ENCODE measurements at regions not wholly inside any gene's neighbourhood (a gene's known extent, or its start where the extent isn't known, plus 50 kb on each side); places are given as distances from the start of the nearest gene placed in this dataset.
"Not testable (repeated sequence)": the region's sequence is repeated elsewhere in the genome, so short reads cannot be mapped to it uniquely, and the experiment has no call there.

DNA sequence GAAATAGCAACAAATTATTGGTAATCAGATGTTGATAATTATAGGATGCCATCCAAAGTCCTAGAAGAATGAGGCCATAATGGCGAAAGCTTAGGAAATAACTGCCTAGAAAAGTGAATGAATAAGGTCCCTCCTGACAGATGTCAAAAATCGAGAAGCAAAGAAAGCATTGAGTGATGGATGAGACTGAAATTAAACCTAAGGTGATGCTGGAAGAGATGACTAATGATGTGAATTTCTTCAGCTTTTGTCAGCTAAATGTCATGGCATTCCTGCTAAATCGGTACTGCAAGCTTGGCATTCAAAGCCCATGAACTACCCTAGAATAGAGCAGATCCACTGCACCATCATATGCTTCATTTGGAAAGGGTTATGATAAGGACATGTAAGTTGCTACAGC lies 74.8 kb upstream of the RGPD4 start:
- no peak overlapping the region for H2AFZ ChIP-seq (ENCODE audit: low read depth, low read length)
- no peak for TF ChIP-seq EZH2 (IDR thresholded peaks at IDR 0.05; ENCODE audit: borderline replicate concordance, low read depth, low read length, severe bottlenecking)
- TF ChIP-seq, protein P1, sequence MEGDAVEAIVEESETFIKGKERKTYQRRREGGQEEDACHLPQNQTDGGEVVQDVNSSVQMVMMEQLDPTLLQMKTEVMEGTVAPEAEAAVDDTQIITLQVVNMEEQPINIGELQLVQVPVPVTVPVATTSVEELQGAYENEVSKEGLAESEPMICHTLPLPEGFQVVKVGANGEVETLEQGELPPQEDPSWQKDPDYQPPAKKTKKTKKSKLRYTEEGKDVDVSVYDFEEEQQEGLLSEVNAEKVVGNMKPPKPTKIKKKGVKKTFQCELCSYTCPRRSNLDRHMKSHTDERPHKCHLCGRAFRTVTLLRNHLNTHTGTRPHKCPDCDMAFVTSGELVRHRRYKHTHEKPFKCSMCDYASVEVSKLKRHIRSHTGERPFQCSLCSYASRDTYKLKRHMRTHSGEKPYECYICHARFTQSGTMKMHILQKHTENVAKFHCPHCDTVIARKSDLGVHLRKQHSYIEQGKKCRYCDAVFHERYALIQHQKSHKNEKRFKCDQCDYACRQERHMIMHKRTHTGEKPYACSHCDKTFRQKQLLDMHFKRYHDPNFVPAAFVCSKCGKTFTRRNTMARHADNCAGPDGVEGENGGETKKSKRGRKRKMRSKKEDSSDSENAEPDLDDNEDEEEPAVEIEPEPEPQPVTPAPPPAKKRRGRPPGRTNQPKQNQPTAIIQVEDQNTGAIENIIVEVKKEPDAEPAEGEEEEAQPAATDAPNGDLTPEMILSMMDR (IDR thresholded peaks at IDR 0.05; ENCODE audit: borderline replicate concordance, extremely low read depth, low read length, poor library complexity, severe bottlenecking), result no peak
- H3K4me2 ChIP-seq (ENCODE audit: insufficient read depth, low read length), result no peak overlapping the region
- DNase-seq (no peak), ATAC-seq (ENCODE audit: insufficient read depth, low read depth) (no peak)
- no peaks in the 10 kb centered on the region for H3K27me3 ChIP-seq (ENCODE audit: insufficient read depth, low read length, poor library complexity)
- H3K36me3 ChIP-seq (ENCODE audit: insufficient read depth, low read length), result no peaks in the 10 kb centered on the region
- H3K4me3 ChIP-seq (ENCODE audit: low read depth in 1 of 2, low read length in 2 of 2), result no peak overlapping the region
- no peaks in the 10 kb centered on the region for H4K20me1 ChIP-seq (ENCODE audit: insufficient read depth, low read length)
- H3K9me3 ChIP-seq (ENCODE audit: insufficient read depth, low read length, severe bottlenecking), result no peaks in the 10 kb centered on the region
- H3K79me2 ChIP-seq (ENCODE audit: insufficient read depth, low read length), result no peaks in the 10 kb centered on the region
- no peak overlapping the region for H3K27ac ChIP-seq (ENCODE audit: low read length)
- H3K9ac ChIP-seq (ENCODE audit: low read depth, low read length), result no peak overlapping the region
- no peaks in the 10 kb centered on the region for H3K4me1 ChIP-seq (ENCODE audit: insufficient read depth, low read length)

DNA sequence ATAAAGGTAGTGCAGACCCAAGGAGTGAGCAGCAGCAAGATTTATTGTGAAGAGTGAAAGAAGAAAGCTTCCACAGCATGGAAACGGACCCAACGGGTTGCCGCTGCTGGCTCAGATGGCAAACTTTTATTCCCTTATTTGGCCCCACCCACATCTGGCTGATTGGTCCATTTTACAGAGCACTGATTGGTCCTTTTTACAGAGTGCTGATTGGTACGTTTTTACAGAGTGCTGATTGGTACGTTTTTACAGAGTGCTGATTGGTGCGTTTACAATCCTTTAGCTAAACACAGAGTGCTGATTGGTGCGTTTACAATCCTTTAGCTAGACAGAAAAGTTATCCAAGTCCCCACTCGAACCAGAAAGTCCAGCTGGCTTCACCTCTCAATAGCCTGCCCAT lies 72.9 kb upstream of the RGPD4 start:
- not testable (repeated sequence) for H3K4me2 ChIP-seq (ENCODE audit: insufficient read depth, low read length); ATAC-seq (ENCODE audit: insufficient read depth, low read depth); H3K36me3 ChIP-seq (ENCODE audit: insufficient read depth, low read length); H3K79me2 ChIP-seq (ENCODE audit: insufficient read depth, low read length); H3K4me3 ChIP-seq (ENCODE audit: low read depth in 1 of 2, low read length in 2 of 2); H2AFZ ChIP-seq (ENCODE audit: low read depth, low read length); H3K4me1 ChIP-seq (ENCODE audit: insufficient read depth, low read length); H4K20me1 ChIP-seq (ENCODE audit: insufficient read depth, low read length); H3K27me3 ChIP-seq (ENCODE audit: insufficient read depth, low read length, poor library complexity); H3K27ac ChIP-seq (ENCODE audit: low read length); H3K9me3 ChIP-seq (ENCODE audit: insufficient read depth, low read length, severe bottlenecking); DNase-seq; H3K9ac ChIP-seq (ENCODE audit: low read depth, low read length)

DNA sequence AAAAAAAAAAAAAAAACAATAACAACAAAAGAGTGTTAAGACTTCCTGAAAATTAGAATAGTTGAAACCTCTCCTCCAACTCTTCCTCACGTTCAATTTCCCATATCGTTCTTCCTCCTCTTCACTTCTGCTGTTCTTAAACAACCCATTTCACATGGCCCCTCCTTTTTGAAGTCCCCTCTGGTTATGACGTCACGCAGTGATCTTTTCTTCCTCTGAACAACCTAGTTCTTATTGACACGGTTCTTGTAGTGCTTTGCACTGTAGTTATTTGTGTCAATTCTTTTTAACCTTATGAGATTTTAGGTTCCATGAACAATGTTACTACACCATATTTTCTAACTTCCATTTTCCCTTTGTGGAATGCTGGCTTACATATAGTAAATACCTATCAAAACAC lies 69.5 kb upstream of the RGPD4 start:
- H3K9me3 ChIP-seq (ENCODE audit: insufficient read depth, low read length, severe bottlenecking), result no peaks in the 10 kb centered on the region

DNA sequence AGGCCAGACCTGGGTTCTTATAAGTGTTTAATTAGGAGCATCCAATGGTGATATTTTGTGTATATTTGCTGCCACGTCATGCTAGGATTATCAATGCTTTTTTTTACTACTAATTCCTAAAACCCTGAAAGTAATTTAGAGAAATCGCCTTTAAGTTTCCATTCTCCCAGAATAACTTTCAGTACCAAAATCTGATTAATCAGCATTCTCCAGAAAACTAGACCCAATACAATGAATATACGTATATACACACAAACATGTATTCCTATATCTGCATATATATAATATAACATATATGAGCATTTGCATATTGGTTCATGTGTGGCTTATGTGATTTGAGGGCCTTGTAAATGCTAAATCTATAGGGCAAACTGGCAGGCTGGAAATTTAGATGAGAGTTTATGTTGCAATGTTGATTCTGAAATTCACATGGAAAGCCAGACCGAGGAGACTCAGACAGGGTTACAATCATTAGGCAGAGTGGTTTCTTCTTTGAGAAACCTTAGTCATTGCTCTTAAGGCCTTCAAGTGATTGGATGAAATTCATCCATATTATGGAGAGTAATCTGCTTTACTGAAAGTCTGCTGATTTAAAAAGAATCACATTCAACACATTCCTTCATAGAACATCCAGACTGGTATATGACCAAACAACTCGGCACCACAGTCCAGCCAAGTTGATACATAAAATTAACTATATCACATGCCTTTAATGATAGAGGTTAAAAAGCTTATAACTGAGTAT lies 65.9 kb upstream of the RGPD4 start:
- ATAC-seq (ENCODE audit: insufficient read depth, low read depth) (no peak), DNase-seq (no peak)
- Histone ChIP-seq H2AFZ (ENCODE audit: low read depth, low read length) (no peak overlapping the region), H3K4me2 (ENCODE audit: insufficient read depth, low read length) (no peak overlapping the region), H4K20me1 (ENCODE audit: insufficient read depth, low read length) (no peaks in the 10 kb centered on the region), H3K9me3 (ENCODE audit: insufficient read depth, low read length, severe bottlenecking) (no peaks in the 10 kb centered on the region), H3K4me3 (ENCODE audit: low read depth in 1 of 2, low read length in 2 of 2) (no peak overlapping the region), H3K36me3 (ENCODE audit: insufficient read depth, low read length) (no peaks in the 10 kb centered on the region), H3K27me3 (ENCODE audit: insufficient read depth, low read length, poor library complexity) (no peaks in the 10 kb centered on the region), H3K79me2 (ENCODE audit: insufficient read depth, low read length) (no peaks in the 10 kb centered on the region), H3K4me1 (ENCODE audit: insufficient read depth, low read length) (no peaks in the 10 kb centered on the region), H3K27ac (ENCODE audit: low read length) (no peak overlapping the region), H3K9ac (ENCODE audit: low read depth, low read length) (no peak overlapping the region)
- TF ChIP-seq, protein P1 (IDR thresholded peaks at IDR 0.05; ENCODE audit: borderline replicate concordance, extremely low read depth, low read length, poor library complexity, severe bottlenecking), result no peak
- no peak for TF ChIP-seq EZH2 (IDR thresholded peaks at IDR 0.05; ENCODE audit: borderline replicate concordance, low read depth, low read length, severe bottlenecking)

More for the DNA sequence above, 69.5 kb upstream of the RGPD4 start:
- ATAC-seq (ENCODE audit: insufficient read depth, low read depth), result no peak
- H3K27me3 ChIP-seq (ENCODE audit: insufficient read depth, low read length, poor library complexity), result no peaks in the 10 kb centered on the region
- H3K36me3 ChIP-seq (ENCODE audit: insufficient read depth, low read length), result no peaks in the 10 kb centered on the region
- H3K9ac ChIP-seq (ENCODE audit: low read depth, low read length), result no peak overlapping the region
- no peaks in the 10 kb centered on the region for H3K79me2 ChIP-seq (ENCODE audit: insufficient read depth, low read length)
- no peak overlapping the region for H3K4me2 ChIP-seq (ENCODE audit: insufficient read depth, low read length)
- TF ChIP-seq, protein P1 (IDR thresholded peaks at IDR 0.05; ENCODE audit: borderline replicate concordance, extremely low read depth, low read length, poor library complexity, severe bottlenecking), result no peak
- no peak for TF ChIP-seq EZH2 (IDR thresholded peaks at IDR 0.05; ENCODE audit: borderline replicate concordance, low read depth, low read length, severe bottlenecking)
- H4K20me1 ChIP-seq (ENCODE audit: insufficient read depth, low read length), result no peaks in the 10 kb centered on the region
- no peak overlapping the region for H2AFZ ChIP-seq (ENCODE audit: low read depth, low read length)
- H3K27ac ChIP-seq (ENCODE audit: low read length), result no peak overlapping the region
- H3K4me3 ChIP-seq (ENCODE audit: low read depth in 1 of 2, low read length in 2 of 2), result no peak overlapping the region
- no peaks in the 10 kb centered on the region for H3K4me1 ChIP-seq (ENCODE audit: insufficient read depth, low read length)
- DNase-seq, result no peak
